Stomach (tissue), 4 donors: ENCODE measurements at regions not wholly inside any gene's neighbourhood (a gene's known extent, or its start where the extent isn't known, plus 50 kb on each side); places are given as distances from the start of the nearest gene placed in this dataset.

ENCODE experiments used
- POLR2AphosphoS5 ChIP-seq, 3 donors: sonication (generic); formaldehyde crosslinking; IDR thresholded peaks; one replicate each; pipeline ENCODE4 v1.6.1; 2016; ENCODE audit warnings: antibody characterized with exemption in 3 of 3
- TF ChIP-seq, protein P1 (sequence below), 7 experiments: fragments of 450-650 bp in 4 of 7; fragments of 200-600 bp in 3 of 7; sonication (generic) in 3 of 7; IDR thresholded peaks; one replicate each; pipeline ENCODE4 v1.5.1; 2016 to 2019; ENCODE audit warnings: antibody characterized with exemption in 7 of 7, control low read depth in 2 of 7, mild to moderate bottlenecking in 1 of 7

DNA sequence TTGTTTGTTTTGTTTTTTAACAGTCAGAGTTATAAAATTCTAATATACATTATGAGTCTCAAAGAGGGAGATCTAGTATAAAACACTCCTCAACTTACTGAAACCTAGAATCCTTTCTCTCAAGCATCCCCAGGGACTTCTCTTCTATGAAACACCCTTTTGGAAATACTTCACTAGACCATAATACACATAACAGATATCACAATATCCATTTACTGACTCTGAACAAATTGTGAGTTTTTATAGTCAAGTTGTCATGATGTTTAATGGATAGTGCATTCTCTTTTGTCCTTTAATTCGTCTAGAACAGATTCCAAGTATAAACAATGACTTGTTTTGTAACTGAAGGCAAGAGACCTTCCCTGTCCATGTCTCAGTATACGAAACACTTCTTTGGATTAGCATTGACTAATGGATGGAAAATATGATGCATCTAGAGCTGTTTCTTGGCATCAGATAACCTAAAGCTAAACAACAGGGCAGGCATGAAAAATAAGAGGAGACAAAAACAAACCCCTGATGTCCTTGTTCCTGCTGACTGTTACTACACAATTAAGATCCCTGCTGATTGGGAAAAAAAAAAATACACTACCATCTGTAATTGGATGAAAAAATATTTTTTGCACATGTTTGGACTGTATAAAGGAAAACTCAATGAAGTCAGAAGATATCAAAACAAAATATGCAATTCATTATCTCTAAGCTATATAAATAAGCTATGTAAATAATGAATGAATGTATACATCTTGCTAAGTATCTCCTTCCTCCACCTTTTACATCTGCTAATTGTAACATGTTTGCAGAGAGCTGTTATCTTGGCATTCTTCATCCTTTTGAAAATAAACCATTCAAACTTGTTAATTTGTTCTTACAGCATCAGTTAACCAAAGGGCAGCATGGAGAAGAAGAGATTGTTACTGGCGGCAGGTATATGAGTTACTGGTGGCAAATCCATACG lies 214.2 kb downstream of the LACC1 start:
- peak in 2 of 3 donors; percentile 22 to 23 for TF ChIP-seq POLR2AphosphoS5 (IDR thresholded peaks at IDR 0.05)
- TF ChIP-seq, protein P1, sequence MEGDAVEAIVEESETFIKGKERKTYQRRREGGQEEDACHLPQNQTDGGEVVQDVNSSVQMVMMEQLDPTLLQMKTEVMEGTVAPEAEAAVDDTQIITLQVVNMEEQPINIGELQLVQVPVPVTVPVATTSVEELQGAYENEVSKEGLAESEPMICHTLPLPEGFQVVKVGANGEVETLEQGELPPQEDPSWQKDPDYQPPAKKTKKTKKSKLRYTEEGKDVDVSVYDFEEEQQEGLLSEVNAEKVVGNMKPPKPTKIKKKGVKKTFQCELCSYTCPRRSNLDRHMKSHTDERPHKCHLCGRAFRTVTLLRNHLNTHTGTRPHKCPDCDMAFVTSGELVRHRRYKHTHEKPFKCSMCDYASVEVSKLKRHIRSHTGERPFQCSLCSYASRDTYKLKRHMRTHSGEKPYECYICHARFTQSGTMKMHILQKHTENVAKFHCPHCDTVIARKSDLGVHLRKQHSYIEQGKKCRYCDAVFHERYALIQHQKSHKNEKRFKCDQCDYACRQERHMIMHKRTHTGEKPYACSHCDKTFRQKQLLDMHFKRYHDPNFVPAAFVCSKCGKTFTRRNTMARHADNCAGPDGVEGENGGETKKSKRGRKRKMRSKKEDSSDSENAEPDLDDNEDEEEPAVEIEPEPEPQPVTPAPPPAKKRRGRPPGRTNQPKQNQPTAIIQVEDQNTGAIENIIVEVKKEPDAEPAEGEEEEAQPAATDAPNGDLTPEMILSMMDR (IDR thresholded peaks at IDR 0.05), result no peak
